ENCODE measurements at regions not wholly inside any gene's neighbourhood (a gene's known extent, or its start where the extent isn't known, plus 50 kb on each side); places are given as distances from the start of the nearest gene placed in this dataset.

GRCh38 chr6:43966374-43966658, 160.9 kb downstream of the MRPL14 start:
- no peak overlapping the region for H3K27ac ChIP-seq (ENCODE audit: low read depth in 1 of 2, low read length in 2 of 2)
- peak overlapping the region in 1 of 7 donors; percentile 3 for H3K27ac Mint-ChIP-seq

GRCh38 chr6:43965628-43966373, 161.5 kb downstream of the MRPL14 start:
- no peak overlapping the region for H3K4me3 ChIP-seq (replicated peaks in 1 of 3; ENCODE audit: low read depth in 2 of 3, low read length in 3 of 3)
- no CpG with 5 or more reads among the region's 3 CpGs for WGBS (ENCODE audit: insufficient coverage)

More at GRCh38 chr6:43966374-43966658, 160.9 kb downstream of the MRPL14 start:
- no peaks in the 10 kb centered on the region for H4K20me1 ChIP-seq (ENCODE audit: insufficient read depth, low read length)
- no peak overlapping the region for H3K9ac ChIP-seq (ENCODE audit: insufficient read depth, low read length, poor library complexity, severe bottlenecking)
- H3K4me2 ChIP-seq (replicated peaks; ENCODE audit: extremely low read depth, low read length, poor library complexity, severe bottlenecking), result no peak overlapping the region
- TF ChIP-seq CTCF (IDR thresholded peaks at IDR 0.05), result no peak
- intact Hi-C loops (cut with micrococcal nuclease), result no loop called here
- Mint-ChIP-seq H3K4me3 (no peak overlapping the region), H3K4me1 (peaks cover 4% of the 10 kb centered on the region), H3K27me3 (ENCODE audit: low read depth in 3 of 3) (peaks cover 1 to 13% (median 4%) of the 10 kb centered on the region in 3 donors), H3K9me3 (no peaks in the 10 kb centered on the region), H3K36me3 (no peaks in the 10 kb centered on the region)
- H3K4me1 ChIP-seq (ENCODE audit: control insufficient read depth in 1 of 2, insufficient read depth in 2 of 2, low read length in 2 of 2), result no peaks in the 10 kb centered on the region
- no peaks in the 10 kb centered on the region for H3K36me3 ChIP-seq (replicated peaks in 1 of 2; ENCODE audit: control insufficient read depth in 1 of 2, insufficient read depth in 2 of 2, low read length in 2 of 2)
- DNase-seq, result no peak
- H3K27me3 ChIP-seq (ENCODE audit: control insufficient read depth in 2 of 2, insufficient read depth in 2 of 2, low read length in 2 of 2), result peaks cover 0 to 2% of the 10 kb centered on the region in 2 donors
- no peak overlapping the region for H3K4me3 ChIP-seq (replicated peaks in 1 of 3; ENCODE audit: low read depth in 2 of 3, low read length in 3 of 3)
- H3K79me2 ChIP-seq (ENCODE audit: insufficient read depth, low read length), result no peaks in the 10 kb centered on the region
- H2AFZ ChIP-seq (ENCODE audit: insufficient read depth, low read depth, low read length, poor library complexity, severe bottlenecking), result no peak overlapping the region
- H3K9me3 ChIP-seq (replicated peaks in 1 of 2; ENCODE audit: control insufficient read depth in 1 of 2, insufficient read depth in 1 of 2, low read length in 2 of 2), result no peaks in the 10 kb centered on the region

More at GRCh38 chr6:43965628-43966373, 161.5 kb downstream of the MRPL14 start:
- no peaks in the 10 kb centered on the region for H3K36me3 Mint-ChIP-seq
- intact Hi-C loops (cut with micrococcal nuclease), result no loop called here
- no peak for TF ChIP-seq CTCF (IDR thresholded peaks at IDR 0.05)
- H3K4me3 Mint-ChIP-seq, result no peak overlapping the region
- Histone ChIP-seq H2AFZ (ENCODE audit: insufficient read depth, low read depth, low read length, poor library complexity, severe bottlenecking) (no peak overlapping the region), H3K36me3 (replicated peaks in 1 of 2; ENCODE audit: control insufficient read depth in 1 of 2, insufficient read depth in 2 of 2, low read length in 2 of 2) (no peaks in the 10 kb centered on the region), H3K79me2 (ENCODE audit: insufficient read depth, low read length) (no peaks in the 10 kb centered on the region), H3K27ac (ENCODE audit: low read depth in 1 of 2, low read length in 2 of 2) (no peak overlapping the region), H4K20me1 (ENCODE audit: insufficient read depth, low read length) (no peaks in the 10 kb centered on the region), H3K4me1 (ENCODE audit: control insufficient read depth in 1 of 2, insufficient read depth in 2 of 2, low read length in 2 of 2) (no peaks in the 10 kb centered on the region), H3K27me3 (ENCODE audit: control insufficient read depth in 2 of 2, insufficient read depth in 2 of 2, low read length in 2 of 2) (peaks cover 0 to 2% of the 10 kb centered on the region in 2 donors), H3K4me2 (replicated peaks; ENCODE audit: extremely low read depth, low read length, poor library complexity, severe bottlenecking) (no peak overlapping the region), H3K9ac (ENCODE audit: insufficient read depth, low read length, poor library complexity, severe bottlenecking) (no peak overlapping the region), H3K9me3 (replicated peaks in 1 of 2; ENCODE audit: control insufficient read depth in 1 of 2, insufficient read depth in 1 of 2, low read length in 2 of 2) (no peaks in the 10 kb centered on the region)
- H3K27ac Mint-ChIP-seq, result peak overlapping the region in 1 of 7 donors; percentile 3
- H3K9me3 Mint-ChIP-seq, result no peaks in the 10 kb centered on the region
- peaks cover 4% of the 10 kb centered on the region for H3K4me1 Mint-ChIP-seq
- no peak for DNase-seq
- peaks cover 3 to 18% (median 4%) of the 10 kb centered on the region in 3 donors for H3K27me3 Mint-ChIP-seq (ENCODE audit: low read depth in 3 of 3)

Measured in CD14-positive monocyte (primary cell).